HCT116 (cell line): ENCODE measurements at regions not wholly inside any gene's neighbourhood (a gene's known extent, or its start where the extent isn't known, plus 50 kb on each side); places are given as distances from the start of the nearest gene placed in this dataset.

Experiments
- ATAC-seq: fragments of 200-7000 bp; cut with Tn5 transposase; 2 replicates; pipeline ENCODE4 v1.9.1; 2020; ENCODE audit warnings: mild to moderate bottlenecking, moderate library complexity
- BruUV-seq: library from RNA; stranded (reverse); fragments of 400-500 nt; replicated peaks from 2 replicates; lab custom pipeline; 2021; lab: Mats Ljungman, UMichigan
- CTCF ChIA-PET: fragments of 300-600 bp; sonication (Branson Sonifier 250); formaldehyde crosslinking; loops from one replicate; lab custom pipeline; 2021; ENCODE audit warnings: antibody characterized with exemption; lab: Charles Lee
- POLR2A ChIA-PET: fragments of 300-600, 350-600 bp; sonication (Branson Sonifier 250); formaldehyde crosslinking; loops from one replicate; lab custom pipeline; 2021; ENCODE audit warnings: antibody characterized with exemption; lab: Charles Lee
- RAD21 ChIA-PET, 2 experiments: fragments of 300-600 bp; sonication (Branson Sonifier 250); formaldehyde crosslinking; loops; one replicate each; lab custom pipeline; 2023; ENCODE audit warnings: low total read pairs in 2 of 2; ENCODE audit not compliant: uncharacterized antibody in 2 of 2, unreplicated experiment in 2 of 2, low non-redundant PET in 1 of 2; lab: Charles Lee
- DNase-seq: peaks from one replicate; pipeline ENCODE4 v3.0.0-alpha.2; 2010; ENCODE audit warnings: low read depth, low spot score
- H2AFZ ChIP-seq: fragments of 200-600 bp; shearing (Covaris generic), sonication (generic); 2 replicates; pipeline ENCODE4 v1.6.1; 2017; ENCODE audit warnings: low read depth, mixed run types, mixed read lengths, antibody characterized with exemption, low read length; ENCODE audit not compliant: poor library complexity, severe bottlenecking
- H3K27ac ChIP-seq: 2 replicates; pipeline ENCODE4 v1.5.1; 2012; ENCODE audit warnings: low read depth, low read length
- H3K27me3 ChIP-seq: fragments of 200-600 bp; sonication (generic); 2 replicates; pipeline ENCODE4 v1.6.1; 2016; ENCODE audit warnings: mixed run types, low read length, mixed read lengths; ENCODE audit not compliant: insufficient read depth
- H3K36me3 ChIP-seq, 2 experiments: fragments of 200-500 bp in 1 of 2; fragments of 200-600 bp in 1 of 2; sonication (Bioruptor generic) in 1 of 2; sonication (generic) in 1 of 2; 2 replicates each; pipeline versions ENCODE4 v1.5.1 to v1.6.1; 2014 to 2016; ENCODE audit warnings: low read length in 2 of 2, inconsistent platforms in 1 of 2, mixed read lengths in 1 of 2, mixed run types in 1 of 2; ENCODE audit not compliant: insufficient read depth in 2 of 2, control insufficient read depth in 1 of 2
- H3K4me1 ChIP-seq, 2 experiments: fragments of 200-600 bp in 1 of 2; sonication (generic) in 1 of 2; 2 replicates each; pipeline versions ENCODE4 v1.5.1 to v1.6.1; 2012 to 2017; ENCODE audit warnings: low read length in 2 of 2, inconsistent platforms in 1 of 2, mild to moderate bottlenecking in 1 of 2, mixed read lengths in 1 of 2, mixed run types in 1 of 2, moderate library complexity in 1 of 2; ENCODE audit not compliant: insufficient read depth in 2 of 2, control insufficient read depth in 1 of 2
- H3K4me2 ChIP-seq: fragments of 200-600 bp; sonication (generic); 2 replicates; pipeline ENCODE4 v1.6.1; 2017; ENCODE audit warnings: mixed run types, low read length, mixed read lengths
- H3K4me3 ChIP-seq, 2 experiments: fragments of 200-600 bp in 1 of 2; sonication (generic) in 1 of 2; replicated peaks in 1 of 2; 2 replicates each; pipeline ENCODE4 v1.5.1; 2011 to 2016; ENCODE audit warnings: low read length in 2 of 2, control low read depth in 1 of 2, low read depth in 1 of 2, mild to moderate bottlenecking in 1 of 2, mixed read lengths in 1 of 2, mixed run types in 1 of 2
- H3K79me2 ChIP-seq: fragments of 200-600 bp; sonication (generic); 2 replicates; pipeline ENCODE4 v1.6.1; 2017; ENCODE audit warnings: mild to moderate bottlenecking, mixed run types, low read length, moderate library complexity, mixed read lengths; ENCODE audit not compliant: insufficient read depth
- H3K9ac ChIP-seq: fragments of 200-600 bp; sonication (generic); 2 replicates; pipeline ENCODE4 v1.6.1; 2016; ENCODE audit warnings: low read length, mixed read lengths
- H3K9me2 ChIP-seq: fragments of 200-600 bp; sonication (generic), shearing (Covaris generic); 2 replicates; pipeline ENCODE4 v1.6.1; 2017; ENCODE audit warnings: mixed run types, mild to moderate bottlenecking, moderate library complexity; ENCODE audit not compliant: insufficient read depth
- H3K9me3 ChIP-seq, 2 experiments: fragments of 200-500 bp in 1 of 2; fragments of 200-600 bp in 1 of 2; sonication (Bioruptor generic) in 1 of 2; sonication (generic) in 1 of 2; 2 replicates each; pipeline ENCODE4 v1.6.1; 2014 to 2017; ENCODE audit warnings: low read length in 2 of 2, mixed read lengths in 2 of 2, inconsistent platforms in 1 of 2, low read depth in 1 of 2, mild to moderate bottlenecking in 1 of 2, mixed run types in 1 of 2, moderate library complexity in 1 of 2; ENCODE audit not compliant: control insufficient read depth in 1 of 2, insufficient read depth in 1 of 2
- H4K20me1 ChIP-seq: fragments of 200-600 bp; sonication (generic), shearing (Covaris generic); 2 replicates; pipeline ENCODE4 v1.6.1; 2017; ENCODE audit warnings: mixed run types, mild to moderate bottlenecking, moderate library complexity; ENCODE audit not compliant: insufficient read depth
- ATF3 ChIP-seq: IDR thresholded peaks from 2 replicates; pipeline ENCODE4 v1.6.1; 2012
- CBX3 ChIP-seq: IDR thresholded peaks from 2 replicates; pipeline ENCODE4 v1.6.1; 2012; ENCODE audit warnings: low read depth
- CEBPB ChIP-seq: IDR thresholded peaks from 2 replicates; pipeline ENCODE4 v1.6.1; 2012; ENCODE audit warnings: low read depth
- CTCF ChIP-seq, 3 experiments: fragments of 200-600 bp in 1 of 3; sonication (generic) in 1 of 3; IDR thresholded peaks in 2 of 3; conservative IDR thresholded peaks in 1 of 3; 2 replicates each; pipeline ENCODE4 v1.5.1; 2012 to 2017; ENCODE audit warnings: low read depth in 2 of 3, low read length in 2 of 3, antibody characterized with exemption in 1 of 3, borderline replicate concordance in 1 of 3, control low read depth in 1 of 3, mild to moderate bottlenecking in 1 of 3, mixed read lengths in 1 of 3, mixed run types in 1 of 3, moderate library complexity in 1 of 3; ENCODE audit not compliant: insufficient read depth in 1 of 3
- EGR1 ChIP-seq: IDR thresholded peaks from 2 replicates; pipeline ENCODE4 v1.6.1; 2012; ENCODE audit warnings: low read depth
- ELF1 ChIP-seq: IDR thresholded peaks from 2 replicates; pipeline ENCODE4 v1.6.1; 2012; ENCODE audit warnings: low read depth, borderline replicate concordance
- EZH2phosphoT487 ChIP-seq: fragments of 200-600 bp; IDR thresholded peaks from 2 replicates; pipeline ENCODE4 v1.6.1; 2018; ENCODE audit warnings: antibody characterized with exemption, borderline replicate concordance
- FOSL1 ChIP-seq: IDR thresholded peaks from 2 replicates; pipeline ENCODE4 v1.6.1; 2012; ENCODE audit warnings: low read depth
- MAX ChIP-seq: IDR thresholded peaks from 2 replicates; pipeline ENCODE4 v1.6.1; 2012
- POLR2A ChIP-seq: IDR thresholded peaks from 2 replicates; pipeline ENCODE4 v1.7.0; 2011; ENCODE audit warnings: borderline replicate concordance; ENCODE audit not compliant: insufficient read depth, insufficient read length; ENCODE audit errors: extremely low read depth
- POLR2AphosphoS5 ChIP-seq: IDR thresholded peaks from 2 replicates; pipeline ENCODE4 v1.6.1; 2011; ENCODE audit warnings: mild to moderate bottlenecking, low read depth, low read length, moderate library complexity
- RAD21 ChIP-seq: IDR thresholded peaks from 2 replicates; pipeline ENCODE4 v1.6.1; 2012; ENCODE audit warnings: low read depth, mild to moderate bottlenecking
- SIN3A ChIP-seq: IDR thresholded peaks from 2 replicates; pipeline ENCODE4 v1.6.1; 2012; ENCODE audit warnings: low read depth
- TCF7L2 ChIP-seq: IDR thresholded peaks from 2 replicates; pipeline ENCODE4 v1.7.0; 2011; ENCODE audit warnings: borderline replicate concordance, inconsistent platforms; ENCODE audit not compliant: insufficient read depth, insufficient read length; ENCODE audit errors: extremely low read depth
- YY1 ChIP-seq: IDR thresholded peaks from 2 replicates; pipeline ENCODE4 v1.6.1; 2011; ENCODE audit warnings: low read length, low read depth, moderate library complexity, mild to moderate bottlenecking; ENCODE audit not compliant: insufficient replicate concordance; ENCODE audit errors: extremely low read depth
- ZFX ChIP-seq: fragments of 450-650 bp; IDR thresholded peaks from 2 replicates; pipeline ENCODE4 v1.6.1; 2017
- ZNF274 ChIP-seq: fragments of 200-500 bp; sonication (Bioruptor generic); IDR thresholded peaks from 2 replicates; pipeline ENCODE4 v1.6.1; 2014; ENCODE audit warnings: mild to moderate bottlenecking, low read depth, low read length, inconsistent platforms
- intact Hi-C: fragments of 100-400 bp; cut with micrococcal nuclease; formaldehyde crosslinking; loops from 2 replicates; pipeline ENCODE4 v1.10.0; 2022

- Histone ChIP-seq H4K20me1 (no peaks in the 10 kb centered on the region), H3K9me3 (no peaks in the 10 kb centered on the region), H2AFZ (no peak overlapping the region), H3K27ac (no peak overlapping the region), H3K79me2 (no peaks in the 10 kb centered on the region), H3K36me3 (no peaks in the 10 kb centered on the region), H3K9ac (no peak overlapping the region), H3K4me2 (no peak overlapping the region), H3K27me3 (peaks cover 4% of the 10 kb centered on the region; the same call in 1 of the 2 replicates), H3K4me3 (no peak overlapping the region), H3K9me2 (no peaks in the 10 kb centered on the region), H3K4me1 (no peaks in the 10 kb centered on the region)
- CTCF ChIA-PET, result no interaction called here
- BruUV-seq, result no TSS peak
- no peak for ATAC-seq
- TF ChIP-seq ATF3 (no peak), TCF7L2 (no peak), EGR1 (no peak), RAD21 (no peak), ZFX (no peak), YY1 (no peak), SIN3A (no peak), CEBPB (no peak), POLR2AphosphoS5 (no peak), EZH2phosphoT487 (no peak), FOSL1 (no peak), MAX (no peak), CTCF (IDR thresholded peaks at IDR 0.05 in 2 of 3, conservative IDR thresholded peaks at IDR 0.05 in 1 of 3; ENCODE audit: borderline replicate concordance in 1 of 3, insufficient read depth in 1 of 3, low read depth in 2 of 3, low read length in 2 of 3) (no peak), CBX3 (no peak), POLR2A (no peak), ELF1 (no peak), ZNF274 (no peak)
- POLR2A ChIA-PET, result no interaction called here
- no peak for DNase-seq
- RAD21 ChIA-PET, result no interaction called here
- intact Hi-C loops, result no loop called here
Observed at GRCh38 chr5:158373608-158374395, 514.9 kb upstream of the CLINT1 start.
